Parathyroid adenoma (tissue), 2 donors: ENCODE measurements at regions not wholly inside any gene's neighbourhood (a gene's known extent, or its start where the extent isn't known, plus 50 kb on each side); places are given as distances from the start of the nearest gene placed in this dataset.

Experiments used
- H2AFZ ChIP-seq: fragments of 300-600 bp; sonication (generic); one replicate; pipeline ENCODE4 v1.7.0; 2017; ENCODE audit warnings: antibody characterized with exemption, mild to moderate bottlenecking
- H3K27ac ChIP-seq: fragments of 300-600 bp; sonication (generic); one replicate; pipeline ENCODE4 v1.7.0; 2017
- H3K27me3 ChIP-seq: fragments of 300-600 bp; sonication (generic); one replicate; pipeline ENCODE4 v1.7.0; 2017; ENCODE audit warnings: low read length; ENCODE audit not compliant: control insufficient read depth, insufficient read depth
- H3K36me3 ChIP-seq: fragments of 300-600 bp; sonication (generic); one replicate; pipeline ENCODE4 v1.7.0; 2017; ENCODE audit warnings: low read length; ENCODE audit not compliant: control insufficient read depth, insufficient read depth
- H3K4me1 ChIP-seq: fragments of 300-600 bp; sonication (generic); one replicate; pipeline ENCODE4 v1.7.0; 2017; ENCODE audit warnings: control low read depth
- H3K4me2 ChIP-seq: fragments of 300-600 bp; sonication (generic); one replicate; pipeline ENCODE4 v1.7.0; 2017; ENCODE audit warnings: low read length
- H3K4me3 ChIP-seq: fragments of 300-600 bp; sonication (generic); one replicate; pipeline ENCODE4 v1.7.0; 2017; ENCODE audit warnings: low read depth, low read length
- H3K79me2 ChIP-seq: fragments of 300-600 bp; sonication (generic); one replicate; pipeline ENCODE4 v1.7.0; 2017; ENCODE audit warnings: control low read depth
- H3K9ac ChIP-seq: fragments of 300-600 bp; sonication (generic); one replicate; pipeline ENCODE4 v1.7.0; 2017; ENCODE audit warnings: mild to moderate bottlenecking
- H3K9me3 ChIP-seq: fragments of 300-600 bp; sonication (generic); one replicate; pipeline ENCODE4 v1.7.0; 2017; ENCODE audit warnings: low read length; ENCODE audit not compliant: control insufficient read depth
- CTCF ChIP-seq: fragments of 300-600 bp; sonication (generic); IDR thresholded peaks from one replicate; pipeline ENCODE4 v1.7.0; 2017; ENCODE audit warnings: antibody characterized with exemption, mild to moderate bottlenecking
- donor health status: primary hyperparathyroidism.

- Histone ChIP-seq H3K4me2 (no peak overlapping the region), H3K36me3 (no peaks in the 10 kb centered on the region), H3K4me1 (no peaks in the 10 kb centered on the region), H3K9ac (no peak overlapping the region), H3K79me2 (no peaks in the 10 kb centered on the region), H3K27ac (no peak overlapping the region), H3K4me3 (no peak overlapping the region), H2AFZ (no peak overlapping the region), H3K27me3 (no peaks in the 10 kb centered on the region), H3K9me3 (no peaks in the 10 kb centered on the region)
- TF ChIP-seq CTCF: no peak
These were observed 394.0 kb downstream of the EPHA4 start for GRCh38 chr2:221178139-221178538.

GRCh38 chr2:221186873-221187272, 385.2 kb downstream of the EPHA4 start:
- Histone ChIP-seq H3K79me2 (no peaks in the 10 kb centered on the region), H3K4me2 (no peak overlapping the region), H3K4me3 (no peak overlapping the region), H2AFZ (no peak overlapping the region), H3K27me3 (no peaks in the 10 kb centered on the region), H3K27ac (no peak overlapping the region), H3K9ac (no peak overlapping the region), H3K36me3 (peaks cover 3% of the 10 kb centered on the region), H3K4me1 (no peaks in the 10 kb centered on the region), H3K9me3 (no peaks in the 10 kb centered on the region)
- TF ChIP-seq CTCF: no peak

- H3K4me2 ChIP-seq: no peak overlapping the region
- no peaks in the 10 kb centered on the region for H3K27me3 ChIP-seq
- H3K79me2 ChIP-seq: no peaks in the 10 kb centered on the region
- H3K4me3 ChIP-seq: no peak overlapping the region
- H3K9me3 ChIP-seq: no peaks in the 10 kb centered on the region
- H2AFZ ChIP-seq: no peak overlapping the region
- H3K4me1 ChIP-seq: no peaks in the 10 kb centered on the region
- H3K9ac ChIP-seq: no peak overlapping the region
- peaks cover 3% of the 10 kb centered on the region for H3K36me3 ChIP-seq
- no peak overlapping the region for H3K27ac ChIP-seq
- no peak for TF ChIP-seq CTCF
These were observed 382.6 kb downstream of the EPHA4 start for GRCh38 chr2:221189431-221190067.

- no peaks in the 10 kb centered on the region for H3K9me3 ChIP-seq
- no peaks in the 10 kb centered on the region for H3K36me3 ChIP-seq
- H3K4me1 ChIP-seq: no peaks in the 10 kb centered on the region
- no peak overlapping the region for H3K9ac ChIP-seq
- no peak overlapping the region for H3K4me3 ChIP-seq
- H3K4me2 ChIP-seq: no peak overlapping the region
- no peak overlapping the region for H3K27ac ChIP-seq
- no peak overlapping the region for H2AFZ ChIP-seq
- no peak for TF ChIP-seq CTCF
- no peaks in the 10 kb centered on the region for H3K27me3 ChIP-seq
- no peaks in the 10 kb centered on the region for H3K79me2 ChIP-seq
These were observed 376.3 kb downstream of the EPHA4 start for GRCh38 chr2:221195829-221196228.

- H3K79me2 ChIP-seq: no peaks in the 10 kb centered on the region
- no peaks in the 10 kb centered on the region for H3K4me1 ChIP-seq
- H3K4me2 ChIP-seq: no peak overlapping the region
- no peak overlapping the region for H3K27ac ChIP-seq
- H3K36me3 ChIP-seq: no peaks in the 10 kb centered on the region
- H2AFZ ChIP-seq: no peak overlapping the region
- H3K9ac ChIP-seq: no peak overlapping the region
- no peak for TF ChIP-seq CTCF
- H3K27me3 ChIP-seq: no peaks in the 10 kb centered on the region
- no peaks in the 10 kb centered on the region for H3K9me3 ChIP-seq
- no peak overlapping the region for H3K4me3 ChIP-seq
These were observed 374.8 kb downstream of the EPHA4 start for GRCh38 chr2:221197225-221197856.
